Activated T-cell treated with anti-CD3 and anti-CD28 coated beads for 48 hours (primary cell): ENCODE measurements at regions not wholly inside any gene's neighbourhood (a gene's known extent, or its start where the extent isn't known, plus 50 kb on each side); places are given as distances from the start of the nearest gene placed in this dataset.
"Not testable (repeated sequence)": the region's sequence is repeated elsewhere in the genome, so short reads cannot be mapped to it uniquely, and the experiment has no call there.

ENCODE experiments used
- DNase-seq: peaks from one replicate; pipeline ENCODE4 v3.0.0-alpha.2; 2020; ENCODE audit warnings: low read depth

DNA sequence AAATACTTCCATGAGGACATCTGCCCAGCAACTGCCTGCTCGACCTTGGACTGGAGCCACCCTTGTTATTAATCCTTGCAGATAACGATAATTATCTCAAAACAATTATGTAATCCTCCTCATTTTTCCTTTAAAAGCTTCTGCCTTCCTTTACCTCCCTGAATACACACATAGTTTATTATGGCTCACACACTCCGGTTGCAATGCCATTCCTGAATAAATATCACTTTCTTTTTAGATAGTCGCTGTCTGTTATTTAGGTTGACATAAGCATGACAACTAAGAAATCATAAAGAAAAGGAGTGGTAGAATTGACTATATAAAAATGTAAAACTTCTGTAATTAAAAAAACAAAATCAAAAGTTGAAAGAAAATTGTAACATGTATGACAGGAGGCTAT lies 64.8 kb downstream of the B4GALT7 start:
- not testable (repeated sequence) for DNase-seq

DNA sequence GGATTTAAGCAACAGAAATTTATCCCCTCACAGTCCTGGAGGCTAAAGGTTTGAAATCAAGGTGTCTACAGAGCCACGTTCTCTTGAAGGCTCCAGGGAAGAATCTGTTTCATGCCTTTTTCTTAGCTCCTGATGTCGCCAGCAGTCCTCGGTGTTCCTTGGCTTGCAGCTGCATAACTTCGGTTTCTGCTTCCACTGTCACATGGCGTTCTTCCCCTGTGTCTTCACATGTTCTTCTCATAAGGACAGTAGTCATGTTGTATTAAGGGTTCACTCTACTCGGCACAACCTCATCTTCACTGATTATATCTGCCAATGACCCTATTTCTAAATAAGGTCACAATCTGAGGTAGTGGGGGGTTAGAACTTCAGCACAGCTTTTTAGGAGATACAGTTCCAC lies 65.2 kb downstream of the B4GALT7 start:
- not testable (repeated sequence) for DNase-seq

DNA sequence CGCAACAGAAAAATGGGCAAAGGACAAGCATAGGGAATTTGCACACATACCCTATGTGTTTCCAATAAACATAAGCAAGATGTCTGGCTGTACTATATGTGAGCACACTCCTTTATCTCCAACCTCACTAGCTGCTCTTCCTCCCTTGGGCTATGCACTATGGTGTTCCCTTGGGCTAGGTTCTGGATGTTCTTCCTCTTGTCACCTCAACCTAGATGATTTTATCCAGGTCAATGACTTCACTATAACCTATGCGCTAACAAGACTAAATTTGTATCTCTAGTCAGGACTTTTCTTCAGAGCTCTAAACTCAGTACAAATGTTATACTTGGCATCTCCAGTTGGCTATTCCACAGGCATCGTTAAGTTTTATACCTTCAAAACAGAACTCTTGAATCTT lies 66.0 kb downstream of the B4GALT7 start:
- not testable (repeated sequence) for DNase-seq

- not testable (repeated sequence) for DNase-seq
Measured at GRCh38 chr5:177671035-177671754, 71.3 kb downstream of the B4GALT7 start.

- peak; percentile 73 for DNase-seq
Measured at GRCh38 chr5:177671755-177672690, 72.1 kb downstream of the B4GALT7 start.
